Fibroblast of villous mesenchyme (primary cell): ENCODE measurements at regions not wholly inside any gene's neighbourhood (a gene's known extent, or its start where the extent isn't known, plus 50 kb on each side); places are given as distances from the start of the nearest gene placed in this dataset.
A peak's percentile ranks its signal among the peaks of the same experiment; 100 is the strongest.

Experiments used
- DNase-seq: peaks from one replicate; pipeline ENCODE4 v3.0.0-alpha.2; 2010; ENCODE audit warnings: low read depth
- H3K4me3 ChIP-seq: 2 replicates; pipeline ENCODE4 v1.5.1; 2011; ENCODE audit warnings: low read depth, mild to moderate bottlenecking, low read length
- TF ChIP-seq, protein P1 (sequence below): IDR thresholded peaks from 2 replicates; pipeline ENCODE4 v1.5.1; 2012; ENCODE audit warnings: low read depth, mild to moderate bottlenecking, low read length; ENCODE audit not compliant: insufficient read depth

DNA sequence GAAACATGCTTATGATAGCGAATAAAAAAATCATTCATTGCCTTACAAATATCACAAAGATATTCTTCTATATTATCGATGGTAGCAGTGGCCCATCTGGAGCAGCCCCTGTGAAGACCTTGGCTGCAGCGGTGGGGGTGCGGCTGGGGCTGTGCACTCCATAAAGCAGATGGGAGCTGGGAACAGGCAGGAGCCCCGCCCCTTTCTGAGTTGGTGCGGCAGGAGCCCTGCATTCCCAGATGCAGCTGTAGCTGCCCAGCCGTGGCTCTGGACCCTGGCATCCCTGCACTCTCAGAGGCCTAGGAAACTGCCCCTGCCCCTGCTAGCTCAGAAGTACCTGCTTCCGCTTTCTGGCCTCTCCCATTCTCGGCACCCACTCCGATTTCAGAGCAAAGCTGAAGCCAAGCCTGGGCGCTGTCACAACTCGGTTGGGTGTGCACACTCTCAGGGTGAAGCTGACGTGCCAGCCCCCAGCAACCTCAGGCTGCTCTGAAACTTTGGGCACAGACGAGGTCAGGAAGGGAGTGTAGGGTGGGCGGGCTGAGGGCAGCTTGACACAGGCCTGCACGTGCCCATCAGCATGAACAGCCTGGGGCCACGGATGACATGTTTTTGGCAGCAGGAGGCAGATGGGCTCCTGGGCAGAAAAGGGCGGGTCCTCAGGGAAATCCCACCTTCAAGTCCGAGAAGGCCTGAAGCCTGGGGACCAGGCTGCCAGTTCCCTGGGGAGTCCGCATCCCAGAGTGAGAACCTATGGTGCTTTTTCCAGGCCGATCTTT lies 1440.8 kb upstream of the ACO1 start:
- H3K4me3 ChIP-seq = no peak overlapping the region
- DNase-seq = no peak
- TF ChIP-seq, protein P1, sequence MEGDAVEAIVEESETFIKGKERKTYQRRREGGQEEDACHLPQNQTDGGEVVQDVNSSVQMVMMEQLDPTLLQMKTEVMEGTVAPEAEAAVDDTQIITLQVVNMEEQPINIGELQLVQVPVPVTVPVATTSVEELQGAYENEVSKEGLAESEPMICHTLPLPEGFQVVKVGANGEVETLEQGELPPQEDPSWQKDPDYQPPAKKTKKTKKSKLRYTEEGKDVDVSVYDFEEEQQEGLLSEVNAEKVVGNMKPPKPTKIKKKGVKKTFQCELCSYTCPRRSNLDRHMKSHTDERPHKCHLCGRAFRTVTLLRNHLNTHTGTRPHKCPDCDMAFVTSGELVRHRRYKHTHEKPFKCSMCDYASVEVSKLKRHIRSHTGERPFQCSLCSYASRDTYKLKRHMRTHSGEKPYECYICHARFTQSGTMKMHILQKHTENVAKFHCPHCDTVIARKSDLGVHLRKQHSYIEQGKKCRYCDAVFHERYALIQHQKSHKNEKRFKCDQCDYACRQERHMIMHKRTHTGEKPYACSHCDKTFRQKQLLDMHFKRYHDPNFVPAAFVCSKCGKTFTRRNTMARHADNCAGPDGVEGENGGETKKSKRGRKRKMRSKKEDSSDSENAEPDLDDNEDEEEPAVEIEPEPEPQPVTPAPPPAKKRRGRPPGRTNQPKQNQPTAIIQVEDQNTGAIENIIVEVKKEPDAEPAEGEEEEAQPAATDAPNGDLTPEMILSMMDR = no peak

DNA sequence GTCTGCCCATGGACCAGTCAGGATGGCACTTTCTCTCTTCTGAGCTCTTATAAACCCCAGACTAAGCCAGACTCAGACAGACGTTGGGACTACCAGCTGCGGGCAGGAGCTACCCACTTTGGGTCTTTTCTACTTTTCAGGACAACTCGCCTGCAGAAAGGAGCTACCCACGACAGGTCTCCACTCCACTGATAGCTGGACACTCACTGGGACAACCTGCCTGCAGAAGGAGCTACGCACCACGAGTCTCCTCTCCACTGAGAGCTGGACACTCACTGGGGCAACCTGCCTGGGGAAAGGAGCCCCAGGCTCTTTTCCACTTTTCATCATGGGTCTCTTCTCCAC lies 1440.2 kb upstream of the ACO1 start:
- no peak overlapping the region for H3K4me3 ChIP-seq
- DNase-seq = no peak
- TF ChIP-seq, protein P1 = no peak

DNA sequence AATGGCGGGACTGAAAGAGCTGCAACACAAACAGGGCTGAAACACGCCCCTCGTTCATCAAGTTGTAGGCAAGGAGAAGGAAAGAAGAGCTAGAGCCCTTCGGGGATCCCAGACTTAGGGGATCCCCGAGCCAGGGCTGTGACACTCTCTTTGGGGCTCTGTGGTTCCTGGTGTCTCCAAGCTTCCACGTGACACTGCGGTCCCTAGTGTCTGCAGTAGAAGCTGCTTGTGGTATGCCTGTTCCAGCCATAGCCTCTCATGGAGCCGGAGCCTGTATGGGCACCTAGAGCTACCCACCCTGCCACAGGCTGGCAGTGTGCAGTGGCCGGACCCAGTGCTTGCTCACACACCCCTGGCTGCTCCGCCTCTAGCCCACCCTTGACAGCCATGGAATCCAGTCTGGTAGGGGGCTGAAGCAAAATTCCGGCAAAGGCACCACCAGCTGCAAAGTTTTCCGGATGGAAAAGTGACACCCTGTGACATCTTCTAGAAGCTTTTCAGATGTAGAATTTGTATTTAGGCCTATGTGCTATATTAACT lies 1439.6 kb upstream of the ACO1 start:
- no peak overlapping the region for H3K4me3 ChIP-seq
- DNase-seq = no peak
- TF ChIP-seq, protein P1 = no peak

DNA sequence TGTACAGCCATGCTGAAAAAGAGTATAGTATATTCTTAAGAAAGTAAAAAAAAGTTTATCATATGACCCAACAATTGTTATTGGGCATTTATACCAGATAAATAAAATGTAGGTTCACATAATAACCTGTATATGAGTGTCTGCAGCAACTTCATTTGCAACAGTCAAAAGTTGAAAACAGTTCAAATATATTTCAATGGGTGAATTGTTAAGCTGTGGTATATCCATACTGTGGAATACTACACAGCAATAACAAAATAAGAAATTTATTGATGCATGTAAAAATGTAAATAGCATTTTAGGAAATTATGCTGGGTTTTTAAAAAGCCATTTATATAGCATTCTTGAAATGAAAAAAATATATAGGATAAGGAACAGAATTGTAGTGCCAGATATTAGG lies 1420.1 kb upstream of the ACO1 start:
- no peak for DNase-seq
- H3K4me3 ChIP-seq = no peak overlapping the region
- TF ChIP-seq, protein P1 = no peak

DNA sequence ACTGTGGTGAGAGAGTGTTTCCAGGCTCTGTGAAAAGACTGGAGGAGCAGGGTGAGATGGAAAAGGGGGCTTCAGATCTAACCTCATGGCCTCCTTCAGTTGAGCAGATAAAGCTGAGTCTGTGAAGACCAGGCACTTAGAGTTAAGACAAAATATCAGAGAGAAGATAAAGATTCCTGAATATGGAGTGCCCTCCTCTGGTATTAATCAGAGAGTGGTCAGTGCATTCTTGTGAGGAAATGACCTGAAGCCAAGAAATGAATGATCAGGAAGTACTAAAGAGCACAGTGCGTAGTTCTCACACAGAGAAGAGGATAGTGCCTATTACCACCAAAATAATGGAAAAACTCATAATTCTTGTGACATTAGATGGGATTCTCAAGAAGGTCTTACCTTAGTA lies 1417.0 kb upstream of the ACO1 start:
- H3K4me3 ChIP-seq = no peak overlapping the region
- peak; percentile 2 for DNase-seq
- TF ChIP-seq, protein P1 = no peak

DNA sequence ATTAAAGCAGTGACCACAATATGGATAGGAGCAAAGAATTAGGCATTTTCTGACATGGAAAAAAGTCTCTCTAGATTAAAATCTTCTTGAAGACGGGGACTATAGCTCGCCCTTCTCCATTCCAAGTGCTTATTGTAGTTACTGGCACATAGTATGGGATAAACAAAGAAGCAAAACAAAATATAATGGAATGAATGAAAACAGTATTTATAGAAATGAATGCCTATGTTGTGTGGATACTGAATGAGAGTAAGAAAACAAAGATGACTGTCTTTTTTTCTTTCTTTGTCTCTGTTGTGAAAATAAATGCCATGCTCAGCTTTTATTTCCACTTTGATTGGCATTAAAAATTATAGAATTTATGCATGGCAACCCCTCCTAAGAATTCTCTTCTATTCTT lies 1414.3 kb upstream of the ACO1 start:
- TF ChIP-seq, protein P1 = no peak
- DNase-seq = no peak
- no peak overlapping the region for H3K4me3 ChIP-seq

DNA sequence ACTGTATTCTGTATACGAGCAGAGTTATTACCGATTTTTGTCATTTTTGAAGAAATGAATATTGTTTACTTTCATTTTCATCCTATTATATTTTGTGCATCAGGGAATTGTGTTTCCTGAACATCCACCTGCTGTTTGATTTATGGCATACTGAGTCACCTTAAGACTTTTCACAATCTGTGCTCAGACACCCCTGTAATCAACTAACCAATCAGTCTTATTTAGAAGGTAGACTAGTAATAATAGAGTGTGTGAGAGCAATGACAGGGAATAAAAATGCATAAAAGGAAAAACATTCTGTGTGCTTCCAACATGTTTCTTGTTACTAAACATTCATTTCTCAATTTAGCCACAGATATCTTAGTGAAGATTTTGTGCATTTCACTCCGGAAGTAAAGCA lies 1413.6 kb upstream of the ACO1 start:
- no peak overlapping the region for H3K4me3 ChIP-seq
- no peak for DNase-seq
- TF ChIP-seq, protein P1 = no peak
